ENCODE measurements at regions not wholly inside any gene's neighbourhood (a gene's known extent, or its start where the extent isn't known, plus 50 kb on each side); places are given as distances from the start of the nearest gene placed in this dataset.
"Not testable (repeated sequence)": the region's sequence is repeated elsewhere in the genome, so short reads cannot be mapped to it uniquely, and the experiment has no call there.

DNA sequence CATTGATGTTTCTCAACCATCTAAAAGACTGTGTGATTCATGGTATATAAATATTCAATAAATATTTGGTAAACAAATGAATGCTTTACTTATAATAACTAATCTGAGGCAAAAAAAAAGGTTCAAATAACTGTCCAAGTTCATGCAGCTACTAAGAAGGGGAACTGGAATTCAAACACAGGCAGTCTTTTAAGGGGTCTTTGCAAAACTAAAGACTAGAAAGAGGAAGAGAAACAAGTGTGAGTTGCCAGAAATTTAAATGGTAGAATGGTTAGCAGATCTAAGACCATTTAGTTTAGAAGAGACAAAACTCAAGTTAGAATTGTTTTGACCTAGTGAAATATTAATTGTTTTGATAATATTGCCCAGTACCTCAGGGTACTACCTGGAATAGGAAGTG lies 642.0 kb upstream of the LRRN3 start:
- H3K9ac ChIP-seq (ENCODE audit: low read length in 3 of 3) = no peak overlapping the region
- H3K4me1 ChIP-seq (ENCODE audit: control insufficient read depth in 2 of 3, insufficient read depth in 2 of 3, low read depth in 1 of 3, low read length in 3 of 3) = no peaks in the 10 kb centered on the region
- DNase-seq (no peak), FAIRE-seq (no peak)
- H3K4me3 ChIP-seq (ENCODE audit: low read length in 3 of 3) = no peak overlapping the region
- no peaks in the 10 kb centered on the region for H3K36me3 ChIP-seq (ENCODE audit: control insufficient read depth in 2 of 3, insufficient read depth in 3 of 3, low read length in 3 of 3)
- TF ChIP-seq, protein P1, sequence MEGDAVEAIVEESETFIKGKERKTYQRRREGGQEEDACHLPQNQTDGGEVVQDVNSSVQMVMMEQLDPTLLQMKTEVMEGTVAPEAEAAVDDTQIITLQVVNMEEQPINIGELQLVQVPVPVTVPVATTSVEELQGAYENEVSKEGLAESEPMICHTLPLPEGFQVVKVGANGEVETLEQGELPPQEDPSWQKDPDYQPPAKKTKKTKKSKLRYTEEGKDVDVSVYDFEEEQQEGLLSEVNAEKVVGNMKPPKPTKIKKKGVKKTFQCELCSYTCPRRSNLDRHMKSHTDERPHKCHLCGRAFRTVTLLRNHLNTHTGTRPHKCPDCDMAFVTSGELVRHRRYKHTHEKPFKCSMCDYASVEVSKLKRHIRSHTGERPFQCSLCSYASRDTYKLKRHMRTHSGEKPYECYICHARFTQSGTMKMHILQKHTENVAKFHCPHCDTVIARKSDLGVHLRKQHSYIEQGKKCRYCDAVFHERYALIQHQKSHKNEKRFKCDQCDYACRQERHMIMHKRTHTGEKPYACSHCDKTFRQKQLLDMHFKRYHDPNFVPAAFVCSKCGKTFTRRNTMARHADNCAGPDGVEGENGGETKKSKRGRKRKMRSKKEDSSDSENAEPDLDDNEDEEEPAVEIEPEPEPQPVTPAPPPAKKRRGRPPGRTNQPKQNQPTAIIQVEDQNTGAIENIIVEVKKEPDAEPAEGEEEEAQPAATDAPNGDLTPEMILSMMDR (IDR thresholded peaks at IDR 0.05; ENCODE audit: borderline replicate concordance, extremely low read depth, insufficient read depth) = no peak
- no peaks in the 10 kb centered on the region for H3K9me3 ChIP-seq (ENCODE audit: control insufficient read depth in 2 of 3, insufficient read depth in 1 of 3, low read length in 3 of 3)
- H3K27me3 ChIP-seq (ENCODE audit: control insufficient read depth, insufficient read depth, low read length) = no peaks in the 10 kb centered on the region
- intact Hi-C loops (cut with DNase I) = no loop called here
- no peak overlapping the region for H3K27ac ChIP-seq (ENCODE audit: low read depth in 2 of 2, low read length in 2 of 2)

DNA sequence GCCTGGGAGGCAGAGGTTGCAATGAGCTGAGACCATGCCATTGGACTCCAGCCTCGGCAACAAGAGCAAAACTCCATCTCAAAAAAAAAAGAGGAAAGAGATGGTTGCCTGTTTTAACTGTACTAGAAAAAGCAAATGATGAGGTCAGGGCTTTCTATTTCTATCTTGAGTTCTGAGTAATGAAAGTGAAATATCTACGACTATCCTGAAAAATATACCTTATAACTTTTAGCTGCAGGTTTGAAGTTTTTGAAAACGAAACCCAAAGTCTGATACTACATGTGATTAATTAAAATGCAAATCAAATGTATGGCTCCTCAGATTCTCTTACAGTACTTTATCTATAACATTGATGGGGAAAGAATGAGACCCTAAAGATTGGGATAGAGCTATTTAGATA lies 636.2 kb upstream of the LRRN3 start:
- no peaks in the 10 kb centered on the region for H3K36me3 ChIP-seq (ENCODE audit: control insufficient read depth in 2 of 3, insufficient read depth in 3 of 3, low read length in 3 of 3)
- no peaks in the 10 kb centered on the region for H3K27me3 ChIP-seq (ENCODE audit: control insufficient read depth, insufficient read depth, low read length)
- intact Hi-C loops (cut with DNase I) = no loop called here
- H3K27ac ChIP-seq (ENCODE audit: low read depth in 2 of 2, low read length in 2 of 2) = no peak overlapping the region
- FAIRE-seq (no peak), DNase-seq (no peak)
- H3K9me3 ChIP-seq (ENCODE audit: control insufficient read depth in 2 of 3, insufficient read depth in 1 of 3, low read length in 3 of 3) = no peaks in the 10 kb centered on the region
- no peak overlapping the region for H3K4me3 ChIP-seq (ENCODE audit: low read length in 3 of 3)
- H3K9ac ChIP-seq (ENCODE audit: low read length in 3 of 3) = no peak overlapping the region
- no peaks in the 10 kb centered on the region for H3K4me1 ChIP-seq (ENCODE audit: control insufficient read depth in 2 of 3, insufficient read depth in 2 of 3, low read depth in 1 of 3, low read length in 3 of 3)
- TF ChIP-seq, protein P1 (IDR thresholded peaks at IDR 0.05; ENCODE audit: borderline replicate concordance, extremely low read depth, insufficient read depth) = no peak

DNA sequence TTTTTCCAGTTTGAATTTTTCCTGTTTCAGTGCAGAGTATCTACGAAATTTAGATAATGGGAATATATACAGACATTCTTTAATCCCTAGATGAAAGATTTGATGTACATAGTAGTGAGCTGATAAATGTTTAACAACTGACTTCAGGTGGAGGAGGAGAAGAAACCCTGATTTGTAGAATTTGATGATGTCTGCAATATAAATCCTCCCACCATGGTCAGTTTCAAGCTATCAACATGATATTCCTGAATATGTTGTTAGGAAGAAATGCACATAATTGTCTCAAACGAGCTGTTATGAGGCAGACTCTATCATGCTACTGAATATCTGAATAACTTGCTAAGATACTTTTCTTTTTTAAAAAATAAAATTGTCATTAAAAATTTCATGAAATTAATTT lies 629.3 kb upstream of the LRRN3 start:
- Histone ChIP-seq H3K9me3 (ENCODE audit: control insufficient read depth in 2 of 3, insufficient read depth in 1 of 3, low read length in 3 of 3) (no peaks in the 10 kb centered on the region), H3K27me3 (ENCODE audit: control insufficient read depth, insufficient read depth, low read length) (no peaks in the 10 kb centered on the region), H3K9ac (ENCODE audit: low read length in 3 of 3) (no peak overlapping the region), H3K36me3 (ENCODE audit: control insufficient read depth in 2 of 3, insufficient read depth in 3 of 3, low read length in 3 of 3) (no peaks in the 10 kb centered on the region), H3K4me1 (ENCODE audit: control insufficient read depth in 2 of 3, insufficient read depth in 2 of 3, low read depth in 1 of 3, low read length in 3 of 3) (no peaks in the 10 kb centered on the region), H3K4me3 (ENCODE audit: low read length in 3 of 3) (no peak overlapping the region), H3K27ac (ENCODE audit: low read depth in 2 of 2, low read length in 2 of 2) (no peak overlapping the region)
- FAIRE-seq (no peak), DNase-seq (no peak)
- TF ChIP-seq, protein P1 (IDR thresholded peaks at IDR 0.05; ENCODE audit: borderline replicate concordance, extremely low read depth, insufficient read depth) = no peak
- intact Hi-C loops (cut with DNase I) = no loop called here

DNA sequence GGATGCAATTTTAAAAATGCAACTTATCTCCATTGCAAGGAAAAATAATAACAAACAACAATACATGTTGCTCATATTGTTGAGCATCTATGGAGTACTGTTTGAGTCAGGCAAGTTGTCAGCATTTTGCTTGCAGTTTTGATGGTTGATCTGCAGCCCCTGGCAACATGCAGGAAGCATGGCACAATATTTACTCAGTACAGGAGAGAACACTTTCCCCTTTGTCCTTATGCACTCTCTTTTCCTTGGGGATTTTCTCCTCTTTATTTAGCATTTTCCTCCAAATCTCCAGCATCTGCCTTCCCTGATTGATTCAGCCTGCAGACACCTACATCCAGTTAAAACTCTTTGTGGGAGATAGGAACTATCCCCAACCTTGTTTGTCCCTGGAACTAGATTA lies 620.5 kb upstream of the LRRN3 start:
- H3K27ac ChIP-seq (ENCODE audit: low read depth in 2 of 2, low read length in 2 of 2) = no peak overlapping the region
- intact Hi-C loops (cut with DNase I) = no loop called here
- no peaks in the 10 kb centered on the region for H3K36me3 ChIP-seq (ENCODE audit: control insufficient read depth in 2 of 3, insufficient read depth in 3 of 3, low read length in 3 of 3)
- H3K4me1 ChIP-seq (ENCODE audit: control insufficient read depth in 2 of 3, insufficient read depth in 2 of 3, low read depth in 1 of 3, low read length in 3 of 3) = no peaks in the 10 kb centered on the region
- H3K9me3 ChIP-seq (ENCODE audit: control insufficient read depth in 2 of 3, insufficient read depth in 1 of 3, low read length in 3 of 3) = no peaks in the 10 kb centered on the region
- TF ChIP-seq, protein P1 (IDR thresholded peaks at IDR 0.05; ENCODE audit: borderline replicate concordance, extremely low read depth, insufficient read depth) = no peak
- DNase-seq = no peak
- no peaks in the 10 kb centered on the region for H3K27me3 ChIP-seq (ENCODE audit: control insufficient read depth, insufficient read depth, low read length)
- no peak overlapping the region for H3K4me3 ChIP-seq (ENCODE audit: low read length in 3 of 3)
- FAIRE-seq = no peak
- H3K9ac ChIP-seq (ENCODE audit: low read length in 3 of 3) = no peak overlapping the region

DNA sequence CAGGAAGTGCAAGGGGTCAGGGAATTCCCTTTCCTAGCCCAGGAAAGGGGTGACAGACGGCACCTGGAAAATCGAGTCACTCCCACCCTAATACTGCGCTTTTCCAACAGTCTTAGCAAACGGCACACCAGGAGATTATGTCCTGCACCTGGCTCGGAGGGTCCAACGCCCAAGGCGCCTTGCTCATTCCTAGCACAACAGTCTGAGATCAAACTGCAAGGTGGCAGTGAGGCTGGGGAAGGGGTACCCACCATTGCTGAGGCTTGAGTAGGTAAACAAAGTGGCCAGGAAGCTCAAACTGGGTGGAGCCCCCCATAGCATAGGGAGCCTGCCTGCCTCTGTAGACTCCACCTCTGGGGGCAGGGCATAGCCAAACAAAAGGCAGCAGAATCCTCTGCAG lies 618.5 kb upstream of the LRRN3 start:
- H3K4me3 ChIP-seq (ENCODE audit: low read length in 3 of 3); H3K9ac ChIP-seq (ENCODE audit: low read length in 3 of 3); intact Hi-C loops (cut with DNase I); H3K27ac ChIP-seq (ENCODE audit: low read depth in 2 of 2, low read length in 2 of 2); H3K27me3 ChIP-seq (ENCODE audit: control insufficient read depth, insufficient read depth, low read length); H3K4me1 ChIP-seq (ENCODE audit: control insufficient read depth in 2 of 3, insufficient read depth in 2 of 3, low read depth in 1 of 3, low read length in 3 of 3); FAIRE-seq; H3K36me3 ChIP-seq (ENCODE audit: control insufficient read depth in 2 of 3, insufficient read depth in 3 of 3, low read length in 3 of 3); DNase-seq; H3K9me3 ChIP-seq (ENCODE audit: control insufficient read depth in 2 of 3, insufficient read depth in 1 of 3, low read length in 3 of 3): not testable (repeated sequence)
